Adrenal gland (tissue), 9 donors: ENCODE measurements at regions not wholly inside any gene's neighbourhood (a gene's known extent, or its start where the extent isn't known, plus 50 kb on each side); places are given as distances from the start of the nearest gene placed in this dataset.
"Not testable (repeated sequence)": the region's sequence is repeated elsewhere in the genome, so short reads cannot be mapped to it uniquely, and the experiment has no call there.

Source experiments
- DNase-seq, 7 donors: peaks; one replicate each; pipeline ENCODE4 v3.0.0-alpha.2; 2019 to 2020
- H3K27ac ChIP-seq, 5 donors: fragments of 200-600 bp; sonication (generic) in 4 of 5; 1 replicate in 3 of 5; 2 replicates in 2 of 5; pipeline versions ENCODE4 v1.5.1 to v1.8.0; 2016 to 2020; ENCODE audit warnings: mild to moderate bottlenecking in 1 of 5
- H3K27me3 ChIP-seq: fragments of 200-600 bp; 2 replicates; pipeline ENCODE4 v1.8.0; 2021
- H3K36me3 ChIP-seq, 2 donors: fragments of 200-600 bp; replicated peaks in 1 of 2; 1 replicate in 1 of 2; 2 replicates in 1 of 2; pipeline versions ENCODE4 v1.5.1 to v1.8.0; 2018 to 2022
- H3K4me1 ChIP-seq, 2 donors: fragments of 200-600 bp; replicated peaks in 1 of 2; 1 replicate in 1 of 2; 2 replicates in 1 of 2; pipeline versions ENCODE4 v1.5.1 to v1.8.0; 2018 to 2021
- H3K4me3 ChIP-seq, 4 donors: fragments of 200-600 bp; sonication (generic) in 3 of 4; one replicate each; pipeline ENCODE4 v1.5.1; 2016 to 2018
- H3K9me3 ChIP-seq, 3 donors: fragments of 200-600 bp; sonication (generic) in 1 of 3; replicated peaks in 1 of 3; 1 replicate in 2 of 3; 2 replicates in 1 of 3; pipeline versions ENCODE4 v1.5.1 to v1.8.0; 2016 to 2021
- POLR2A ChIP-seq, 2 donors: fragments of 450-650 bp; IDR thresholded peaks; one replicate each; pipeline ENCODE4 v1.6.1; 2017; ENCODE audit warnings: antibody characterized with exemption in 2 of 2, mild to moderate bottlenecking in 2 of 2, moderate library complexity in 1 of 2
- WGBS, 4 donors: extraction: QIAGEN DNeasy Blood & Tissue Kit in 2 of 4; methylation state at CpG; one replicate each; pipeline versions ENCODE4 v1.1.5 to v1.1.7; 2013 to 2017; 5-methylcytosine and 5-hydroxymethylcytosine counted together
- intact Hi-C, 2 donors: fragments of 100-400 bp; cut with DNase I; formaldehyde crosslinking; loops; one replicate each; pipeline versions ENCODE4 v1.14.1 to v1.15.0; 2022 to 2023
- TF ChIP-seq, protein P1 (sequence below), 6 experiments: fragments of 450-650 bp in 4 of 6; fragments of 200-600 bp in 2 of 6; sonication (generic) in 1 of 6; IDR thresholded peaks; 1 replicate in 5 of 6; 2 replicates in 1 of 6; pipeline versions ENCODE4 v1.5.1 to v1.8.0; 2016 to 2021; ENCODE audit warnings: antibody characterized with exemption in 6 of 6, mild to moderate bottlenecking in 2 of 6, moderate library complexity in 1 of 6
- donor health status: healthy with polysubstance abuse.
- donor health status: Bipolar disorder and iron deficiency.
- donor health status: DM: yes; HTN: yes; CAD: no.
- donor health status: DM: no; HTN: no; CAD: no.
- donor health status: DM: no; HTN: no; CAD: no.

DNA sequence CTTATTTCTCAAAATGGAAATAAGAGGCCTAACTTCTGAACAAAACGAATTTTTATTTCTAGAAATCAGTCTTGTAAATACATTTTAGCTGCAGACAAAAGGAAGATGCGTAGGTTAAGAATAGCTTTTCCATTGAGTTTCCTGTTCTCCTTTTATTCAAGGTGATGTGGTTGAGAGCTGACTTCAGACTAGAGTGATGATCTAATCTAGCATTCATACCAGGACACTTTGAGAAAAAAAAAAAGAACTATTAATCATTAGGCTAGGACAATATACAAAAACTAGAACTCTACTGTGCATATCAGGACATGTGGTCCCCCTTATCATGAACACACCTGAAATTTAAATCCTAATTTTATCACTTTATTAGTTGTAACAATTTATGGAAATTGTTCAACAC, 884.5 kb upstream of the EPHA5 start:
- Histone ChIP-seq H3K9me3 (no peaks in the 10 kb centered on the region), H3K27ac (no peak overlapping the region), H3K4me3 (no peak overlapping the region), H3K4me1 (no peaks in the 10 kb centered on the region), H3K36me3 (no peaks in the 10 kb centered on the region), H3K27me3 (no peaks in the 10 kb centered on the region)
- intact Hi-C loops = no loop called here
- WGBS, 4 donors = 50 to 67% (median 55%) methylated on average over 2 of the region's 2 CpGs
- TF ChIP-seq POLR2A (IDR thresholded peaks at IDR 0.05) = no peak
- TF ChIP-seq, protein P1, sequence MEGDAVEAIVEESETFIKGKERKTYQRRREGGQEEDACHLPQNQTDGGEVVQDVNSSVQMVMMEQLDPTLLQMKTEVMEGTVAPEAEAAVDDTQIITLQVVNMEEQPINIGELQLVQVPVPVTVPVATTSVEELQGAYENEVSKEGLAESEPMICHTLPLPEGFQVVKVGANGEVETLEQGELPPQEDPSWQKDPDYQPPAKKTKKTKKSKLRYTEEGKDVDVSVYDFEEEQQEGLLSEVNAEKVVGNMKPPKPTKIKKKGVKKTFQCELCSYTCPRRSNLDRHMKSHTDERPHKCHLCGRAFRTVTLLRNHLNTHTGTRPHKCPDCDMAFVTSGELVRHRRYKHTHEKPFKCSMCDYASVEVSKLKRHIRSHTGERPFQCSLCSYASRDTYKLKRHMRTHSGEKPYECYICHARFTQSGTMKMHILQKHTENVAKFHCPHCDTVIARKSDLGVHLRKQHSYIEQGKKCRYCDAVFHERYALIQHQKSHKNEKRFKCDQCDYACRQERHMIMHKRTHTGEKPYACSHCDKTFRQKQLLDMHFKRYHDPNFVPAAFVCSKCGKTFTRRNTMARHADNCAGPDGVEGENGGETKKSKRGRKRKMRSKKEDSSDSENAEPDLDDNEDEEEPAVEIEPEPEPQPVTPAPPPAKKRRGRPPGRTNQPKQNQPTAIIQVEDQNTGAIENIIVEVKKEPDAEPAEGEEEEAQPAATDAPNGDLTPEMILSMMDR (IDR thresholded peaks at IDR 0.05) = no peak
- no peak for DNase-seq

DNA sequence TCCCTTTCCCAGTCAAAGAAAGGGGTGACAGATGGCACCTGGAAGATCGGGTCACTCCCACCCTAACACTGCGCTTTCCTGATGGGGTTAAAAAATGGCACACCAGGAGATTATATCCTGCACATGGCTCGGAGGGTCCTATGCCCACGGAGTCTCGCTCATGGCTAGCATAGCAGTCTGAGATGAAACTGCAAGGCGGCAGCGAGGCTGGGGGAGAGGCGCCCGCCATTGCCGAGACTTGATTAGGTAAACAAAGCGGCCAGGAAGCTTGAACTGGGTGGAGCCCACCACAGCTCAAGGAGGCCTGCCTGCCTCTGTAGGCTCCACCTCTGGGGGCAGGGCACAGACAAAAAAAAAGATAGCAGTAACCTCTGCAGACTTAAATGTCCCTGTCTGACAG, 875.0 kb upstream of the EPHA5 start:
- H3K4me3 ChIP-seq, H3K27me3 ChIP-seq, H3K27ac ChIP-seq, H3K9me3 ChIP-seq, intact Hi-C loops, H3K36me3 ChIP-seq, DNase-seq, H3K4me1 ChIP-seq: not testable (repeated sequence)
- 89 to 96% (median 93%) methylated on average over 10 to 11 of the region's 11 CpGs for WGBS, 4 donors

DNA sequence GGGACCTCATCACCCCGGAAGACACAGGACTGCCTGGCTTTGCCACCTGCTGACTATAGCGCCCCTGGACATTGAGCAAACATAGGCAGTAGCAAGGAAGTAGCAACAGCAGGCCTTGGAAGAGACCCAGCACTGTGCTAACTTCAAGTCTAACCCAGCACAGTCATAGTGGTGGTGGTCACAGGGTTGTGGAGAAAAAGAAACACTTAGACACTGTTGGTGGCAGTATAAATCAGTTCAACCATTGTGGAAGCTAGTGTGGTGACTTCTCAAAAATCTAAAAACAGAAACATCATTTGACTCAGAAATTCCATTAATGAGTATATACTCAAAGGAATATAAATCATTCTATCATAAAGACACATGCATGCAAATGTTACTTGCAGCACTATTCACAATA, 874.0 kb upstream of the EPHA5 start:
- H3K36me3 ChIP-seq = no peaks in the 10 kb centered on the region

DNA sequence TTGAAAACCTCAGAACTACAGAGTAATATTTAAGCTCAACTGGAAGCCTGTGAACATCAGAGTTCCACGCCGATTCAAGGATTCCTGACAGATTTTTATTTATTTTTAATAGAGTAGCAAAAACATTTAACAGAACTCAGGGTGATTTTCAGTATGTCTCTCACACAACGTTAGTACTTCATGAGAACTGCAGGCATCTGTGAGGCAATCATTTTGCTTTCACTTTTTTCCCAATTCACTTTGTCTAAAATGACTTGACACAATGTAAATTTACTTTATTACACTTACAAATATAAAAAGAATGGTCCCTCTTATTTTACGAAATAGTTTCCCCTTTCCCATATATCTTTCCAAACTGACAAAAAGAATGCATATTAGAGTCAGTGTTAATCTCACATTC, 869.5 kb upstream of the EPHA5 start:
- intact Hi-C loops = no loop called here
- TF ChIP-seq, protein P1 (IDR thresholded peaks at IDR 0.05) = no peak
- no peak for TF ChIP-seq POLR2A (IDR thresholded peaks at IDR 0.05)
- Histone ChIP-seq H3K27ac (no peak overlapping the region), H3K9me3 (no peaks in the 10 kb centered on the region), H3K27me3 (no peaks in the 10 kb centered on the region), H3K4me3 (no peak overlapping the region), H3K4me1 (no peaks in the 10 kb centered on the region), H3K36me3 (no peaks in the 10 kb centered on the region)
- 44 to 59% (median 48%) methylated on average over 4 of the region's 4 CpGs for WGBS, 4 donors
- no peak for DNase-seq

More for the DNA sequence above, 874.0 kb upstream of the EPHA5 start:
- H3K9me3 ChIP-seq = no peaks in the 10 kb centered on the region
- TF ChIP-seq, protein P1 (IDR thresholded peaks at IDR 0.05) = no peak
- TF ChIP-seq POLR2A (IDR thresholded peaks at IDR 0.05) = no peak
- no peak overlapping the region for H3K4me3 ChIP-seq
- no peaks in the 10 kb centered on the region for H3K27me3 ChIP-seq
- no peak overlapping the region for H3K27ac ChIP-seq
- WGBS, 4 donors = 80 to 95% (median 87%) methylated on average over 2 of the region's 2 CpGs; no CpG with 5 or more reads in 1 of the 4 donors
- no peak for DNase-seq
- H3K4me1 ChIP-seq = no peaks in the 10 kb centered on the region
- intact Hi-C loops = no loop called here

DNA sequence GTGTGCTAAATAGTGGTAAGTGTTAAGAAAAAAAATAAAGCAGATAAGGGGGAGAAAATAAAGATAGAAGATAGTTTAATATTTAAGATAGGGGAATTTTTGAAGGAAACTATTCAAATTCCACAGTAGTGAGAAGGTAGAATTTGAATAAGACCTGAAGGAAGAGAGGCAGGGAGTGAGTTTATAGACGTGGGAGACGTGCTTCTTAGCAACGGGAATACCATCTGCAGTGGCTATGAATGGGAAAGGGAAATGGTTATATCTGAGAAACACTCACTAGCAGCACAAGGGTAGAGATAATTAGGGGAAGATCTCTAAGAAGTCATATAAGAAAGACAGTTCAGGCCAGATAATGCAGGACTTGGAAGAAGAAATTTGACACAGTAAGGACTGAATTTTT, 854.5 kb upstream of the EPHA5 start:
- WGBS, 4 donors = 58 to 77% (median 66%) methylated on average over 3 of the region's 3 CpGs
- Histone ChIP-seq H3K4me1 (no peaks in the 10 kb centered on the region), H3K27ac (no peak overlapping the region), H3K36me3 (no peaks in the 10 kb centered on the region), H3K9me3 (no peaks in the 10 kb centered on the region), H3K27me3 (no peaks in the 10 kb centered on the region), H3K4me3 (no peak overlapping the region)
- no peak for DNase-seq
- TF ChIP-seq POLR2A (IDR thresholded peaks at IDR 0.05) = no peak
- TF ChIP-seq, protein P1 (IDR thresholded peaks at IDR 0.05) = no peak
- intact Hi-C loops = no loop called here
